GM12892 (cell line): ENCODE measurements at regions not wholly inside any gene's neighbourhood (a gene's known extent, or its start where the extent isn't known, plus 50 kb on each side); places are given as distances from the start of the nearest gene placed in this dataset.

ENCODE experiments used
- POLR2A ChIP-seq: IDR thresholded peaks from 2 replicates; pipeline ENCODE4 v1.6.1; 2011; ENCODE audit warnings: low read depth, low read length, control low read depth
- POLR2AphosphoS5 ChIP-seq: IDR thresholded peaks from 2 replicates; pipeline ENCODE4 v1.6.1; 2011; ENCODE audit warnings: low read depth, low read length, control low read depth
- TAF1 ChIP-seq: IDR thresholded peaks from 2 replicates; pipeline ENCODE4 v1.6.1; 2011; ENCODE audit warnings: low read depth, mild to moderate bottlenecking, control low read depth, low read length, borderline replicate concordance

GRCh38 chr5:139739150-139739974, 56.2 kb upstream of the PSD2 start:
- TF ChIP-seq POLR2A (no peak), TAF1 (no peak), POLR2AphosphoS5 (no peak)
